IPS-18c (cell line): ENCODE measurements at regions not wholly inside any gene's neighbourhood (a gene's known extent, or its start where the extent isn't known, plus 50 kb on each side); places are given as distances from the start of the nearest gene placed in this dataset.
"Not testable (repeated sequence)": the region's sequence is repeated elsewhere in the genome, so short reads cannot be mapped to it uniquely, and the experiment has no call there.

Experiments
- H3K4me3 ChIP-seq: 2 replicates; pipeline ENCODE4 v1.7.0; 2013; ENCODE audit warnings: low read depth, mild to moderate bottlenecking, low read length, moderate library complexity; ENCODE audit not compliant: insufficient read depth
- H3K9me3 ChIP-seq: one replicate; pipeline ENCODE4 v1.6.1; 2013; ENCODE audit warnings: mild to moderate bottlenecking, low read length, moderate library complexity; ENCODE audit not compliant: control insufficient read depth, insufficient read depth

DNA sequence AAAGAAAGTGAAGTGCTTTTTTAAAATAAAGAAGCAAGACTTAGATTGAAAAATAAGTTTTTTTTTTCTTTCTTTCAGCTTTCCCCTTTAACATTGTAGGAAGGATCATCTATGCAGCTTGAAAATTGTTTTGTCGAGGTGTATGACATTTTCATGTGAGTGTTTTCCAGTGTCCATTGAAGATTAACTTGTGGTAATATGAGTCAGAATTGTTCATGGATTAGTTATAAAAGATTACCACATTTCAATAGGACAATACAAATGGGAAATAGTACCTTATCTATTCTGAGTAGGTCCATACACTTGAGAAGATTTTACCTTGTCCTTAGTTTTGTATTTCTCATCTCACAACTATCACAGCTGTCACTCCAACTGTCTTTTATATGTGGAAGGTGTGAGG is 1234.7 kb downstream of the NSUN3 start:
- no peaks in the 10 kb centered on the region for H3K9me3 ChIP-seq
- no peak overlapping the region for H3K4me3 ChIP-seq

- H3K4me3 ChIP-seq, result no peak overlapping the region
- H3K9me3 ChIP-seq, result no peaks in the 10 kb centered on the region
Observed at GRCh38 chr3:95302044-95302443, 1239.2 kb downstream of the NSUN3 start.

GRCh38 chr3:95310560-95310959 is 1247.7 kb downstream of the NSUN3 start:
- H3K9me3 ChIP-seq, result no peaks in the 10 kb centered on the region

GRCh38 chr3:95311272-95311671 is 1248.4 kb downstream of the NSUN3 start:
- H3K4me3 ChIP-seq, result no peak overlapping the region
- no peaks in the 10 kb centered on the region for H3K9me3 ChIP-seq

More at GRCh38 chr3:95310560-95310959, 1247.7 kb downstream of the NSUN3 start:
- no peak overlapping the region for H3K4me3 ChIP-seq

DNA sequence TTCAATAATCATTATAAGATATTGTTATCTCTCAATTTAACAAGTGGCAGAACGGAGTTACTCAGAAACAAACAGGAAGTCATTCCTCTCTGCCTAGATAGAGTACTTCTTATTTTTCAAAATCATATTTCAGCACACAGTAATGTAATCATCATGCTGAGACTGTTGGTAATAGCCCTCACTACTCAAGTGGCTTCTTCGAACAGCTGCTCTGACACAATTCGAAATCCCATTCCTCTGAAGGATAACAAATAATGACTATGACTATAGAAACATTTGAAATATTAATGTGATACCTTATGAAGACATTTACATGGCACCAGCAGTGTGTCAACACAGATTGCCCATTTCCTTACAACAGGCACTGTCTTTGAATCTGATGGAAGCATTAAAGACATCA is 1249.8 kb downstream of the NSUN3 start:
- Histone ChIP-seq H3K9me3 (no peaks in the 10 kb centered on the region), H3K4me3 (no peak overlapping the region)

DNA sequence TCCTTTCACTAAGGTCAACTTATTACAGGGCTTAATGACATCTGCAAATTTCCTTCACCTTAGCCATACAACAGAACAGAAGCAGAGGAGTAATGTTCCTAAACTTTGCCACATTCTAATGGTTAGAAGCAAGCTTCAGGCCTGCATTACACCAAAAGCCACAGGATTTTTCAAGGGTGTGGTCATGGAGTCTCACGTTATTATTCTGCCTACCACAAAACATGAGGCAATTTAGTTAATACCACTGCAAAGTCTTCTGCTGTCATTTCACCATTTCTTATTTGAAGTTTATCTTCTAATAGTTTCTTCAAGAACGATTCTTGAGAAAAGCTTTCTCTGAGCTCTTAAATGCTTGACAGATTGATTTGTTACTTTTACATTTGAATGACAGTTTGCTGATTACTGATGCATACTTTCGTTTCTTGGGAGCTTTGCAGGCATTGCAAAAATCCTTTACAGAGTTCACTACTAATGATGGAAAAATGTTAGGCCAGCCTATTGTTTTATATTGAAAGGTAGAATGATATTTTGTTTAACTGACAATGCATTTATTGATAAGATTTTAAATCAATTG is 1257.1 kb downstream of the NSUN3 start:
- Histone ChIP-seq H3K9me3 (no peaks in the 10 kb centered on the region), H3K4me3 (no peak overlapping the region)

GRCh38 chr3:95327478-95327877 is 1264.6 kb downstream of the NSUN3 start:
- Histone ChIP-seq H3K4me3 (no peak overlapping the region), H3K9me3 (no peaks in the 10 kb centered on the region)

DNA sequence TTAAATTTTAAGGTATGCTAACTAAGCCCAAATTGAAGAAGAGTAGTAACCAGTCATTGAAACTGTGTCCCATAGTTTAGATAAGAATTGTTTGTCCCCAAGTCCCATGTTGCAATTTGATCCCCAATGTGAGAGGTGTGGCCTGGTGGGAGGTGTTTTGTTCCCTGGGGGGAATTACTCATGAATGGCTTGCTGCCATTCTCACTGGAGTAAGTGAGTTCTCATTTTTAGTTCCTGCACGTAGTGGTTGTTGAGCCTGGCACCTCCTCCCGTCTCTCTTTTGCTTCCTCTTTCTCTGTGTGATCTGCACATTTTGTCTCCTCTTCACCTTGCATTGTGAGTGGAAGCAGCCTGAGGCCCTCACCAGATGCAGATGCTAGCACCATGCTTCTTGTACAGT is 1271.0 kb downstream of the NSUN3 start:
- H3K9me3 ChIP-seq, result no peaks in the 10 kb centered on the region
- H3K4me3 ChIP-seq, result no peak overlapping the region

GRCh38 chr3:95334461-95334860 is 1271.6 kb downstream of the NSUN3 start:
- Histone ChIP-seq H3K9me3 (no peaks in the 10 kb centered on the region), H3K4me3 (no peak overlapping the region)

GRCh38 chr3:95335517-95335916 is 1272.7 kb downstream of the NSUN3 start:
- Histone ChIP-seq H3K4me3 (no peak overlapping the region), H3K9me3 (no peaks in the 10 kb centered on the region)

DNA sequence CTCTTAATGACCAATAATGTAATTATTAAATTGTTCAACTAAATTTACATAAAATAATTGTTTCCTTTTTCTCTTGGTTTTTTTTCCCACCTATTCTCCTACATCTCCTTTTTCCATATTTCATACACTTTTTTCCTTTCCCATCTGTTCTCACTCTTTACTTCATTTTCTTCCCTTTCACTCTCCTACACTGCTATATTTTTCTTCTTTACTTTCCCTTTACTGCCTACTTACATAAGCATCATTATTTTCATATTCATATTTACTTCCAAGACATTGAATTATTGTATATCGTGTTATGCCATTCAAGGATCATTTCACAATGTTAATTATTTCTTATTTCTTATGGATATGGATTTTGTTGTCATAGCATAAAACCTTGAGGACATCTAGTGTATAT is 1275.6 kb downstream of the NSUN3 start:
- Histone ChIP-seq H3K9me3 (no peaks in the 10 kb centered on the region), H3K4me3 (no peak overlapping the region)

DNA sequence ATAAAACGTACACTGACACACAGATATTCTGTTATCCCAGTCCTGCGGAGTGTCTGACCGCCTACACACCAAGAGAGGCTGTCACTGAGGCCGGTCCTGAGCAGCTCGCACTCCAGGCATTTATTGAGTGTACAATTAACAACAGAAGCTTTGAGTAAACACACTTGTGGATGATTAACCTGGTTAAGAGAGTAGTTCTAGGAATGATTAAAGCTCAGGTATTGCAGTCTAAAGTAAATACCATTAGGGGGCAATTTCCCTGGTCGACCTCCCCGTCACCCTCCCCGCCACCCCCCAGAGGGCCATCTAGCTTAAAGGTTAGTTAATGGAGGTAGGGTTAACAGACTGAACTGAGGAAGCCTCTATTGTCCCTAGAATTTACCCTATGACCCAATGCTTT is 1278.5 kb downstream of the NSUN3 start:
- Histone ChIP-seq H3K9me3 (no peaks in the 10 kb centered on the region), H3K4me3 (no peak overlapping the region)

DNA sequence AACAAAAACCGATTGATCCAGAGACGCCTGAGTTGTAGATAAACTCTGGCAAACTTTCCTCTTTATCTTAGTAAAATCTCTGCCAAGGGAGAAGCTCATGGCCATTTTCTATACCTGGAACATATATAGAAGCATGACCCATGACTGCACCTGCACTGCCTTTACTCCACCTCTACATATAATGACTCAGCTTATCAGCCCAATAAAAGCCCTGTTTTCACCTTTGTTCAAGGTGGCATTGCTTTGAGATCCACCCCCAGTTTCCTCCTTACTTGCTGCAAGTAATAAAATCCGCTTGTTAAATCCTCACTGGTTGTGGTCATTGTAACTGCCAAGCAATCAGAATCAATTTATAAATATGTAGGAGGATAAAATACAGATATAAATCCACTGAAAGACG is 1280.4 kb downstream of the NSUN3 start:
- H3K9me3 ChIP-seq, result no peaks in the 10 kb centered on the region
- no peak overlapping the region for H3K4me3 ChIP-seq

DNA sequence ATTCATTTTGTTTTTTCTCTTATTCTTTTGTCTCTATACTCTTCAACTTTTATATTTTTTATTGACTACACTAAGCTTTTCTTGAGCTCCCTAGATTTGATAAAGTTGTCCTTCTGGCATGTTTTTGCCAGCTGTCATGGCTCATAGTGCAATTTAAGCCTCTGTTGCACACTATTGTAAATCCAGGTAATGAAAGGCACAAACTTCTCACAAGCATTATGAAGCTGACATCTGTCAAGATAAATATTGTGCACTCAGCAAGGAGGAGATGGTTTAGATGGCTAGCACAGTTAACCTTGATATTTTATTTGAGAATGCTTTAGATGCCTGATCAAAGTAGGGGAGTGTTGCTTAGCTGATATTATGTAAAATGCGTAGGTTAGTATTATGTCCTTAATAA is 1280.9 kb downstream of the NSUN3 start:
- H3K4me3 ChIP-seq, result no peak overlapping the region
- H3K9me3 ChIP-seq, result no peaks in the 10 kb centered on the region

DNA sequence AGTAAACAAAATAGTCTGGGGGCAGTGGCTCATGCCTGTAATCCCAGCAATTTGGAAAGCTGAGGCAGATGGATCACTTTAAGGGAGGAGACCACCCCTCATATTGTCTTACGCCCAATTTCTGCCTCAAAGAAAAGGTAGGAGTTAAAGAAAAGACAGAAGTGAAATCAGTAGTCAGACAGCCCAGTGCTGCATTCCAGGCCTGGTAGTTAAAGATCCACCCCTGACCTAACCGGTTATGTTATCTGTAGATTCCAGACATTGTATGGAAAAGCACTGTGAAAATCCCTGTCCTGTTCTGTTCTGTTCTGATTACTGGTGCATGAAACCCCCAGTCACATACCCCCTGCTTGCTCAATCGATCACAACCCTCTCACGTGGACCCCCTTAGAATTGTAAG is 1285.1 kb downstream of the NSUN3 start:
- H3K4me3 ChIP-seq, H3K9me3 ChIP-seq: not testable (repeated sequence)

- Histone ChIP-seq H3K4me3 (no peak overlapping the region), H3K9me3 (no peaks in the 10 kb centered on the region)
Observed at GRCh38 chr3:95348879-95349278, 1286.0 kb downstream of the NSUN3 start.

DNA sequence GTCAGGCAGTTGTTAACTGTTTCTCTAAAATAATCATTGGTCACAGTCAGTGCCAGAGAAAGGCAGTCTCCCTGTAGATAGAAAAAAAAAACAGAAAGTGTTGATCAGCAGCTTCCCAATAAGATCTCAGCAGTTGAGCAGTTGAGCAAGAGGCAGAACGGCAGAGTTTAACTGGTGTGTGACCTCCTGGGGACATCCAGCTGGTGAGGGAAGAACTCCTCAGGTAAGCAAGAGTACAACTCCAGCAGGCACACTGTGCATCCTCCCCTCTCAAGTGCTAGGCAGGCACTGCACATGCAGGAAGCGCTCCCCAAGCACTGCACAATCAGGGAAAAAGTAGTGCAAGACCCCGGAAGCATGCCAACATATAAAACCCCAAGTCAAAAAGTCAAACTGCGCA is 1287.2 kb downstream of the NSUN3 start:
- H3K4me3 ChIP-seq, result no peak overlapping the region
- no peaks in the 10 kb centered on the region for H3K9me3 ChIP-seq

GRCh38 chr3:95351158-95351557 is 1288.3 kb downstream of the NSUN3 start:
- Histone ChIP-seq H3K9me3 (no peaks in the 10 kb centered on the region), H3K4me3 (no peak overlapping the region)

- Histone ChIP-seq H3K9me3 (no peaks in the 10 kb centered on the region), H3K4me3 (no peak overlapping the region)
Observed at GRCh38 chr3:95352471-95352870, 1289.6 kb downstream of the NSUN3 start.
